Gastrocnemius medialis (tissue), 4 donors: ENCODE measurements at regions not wholly inside any gene's neighbourhood (a gene's known extent, or its start where the extent isn't known, plus 50 kb on each side); places are given as distances from the start of the nearest gene placed in this dataset.

Experiments
- ATAC-seq, 2 donors: fragments of 150-250 bp; one replicate each; pipeline ENCODE4 v1.9.1; 2016
- DNase-seq, 2 donors: peaks; one replicate each; pipeline ENCODE4 v3.0.0-alpha.2; 2019
- H3K27ac ChIP-seq, 4 donors: fragments of 200-600 bp; sonication (generic); 1 replicate in 1 of 4; 2 replicates in 3 of 4; pipeline ENCODE4 v1.5.1; 2016 to 2018; ENCODE audit warnings: mild to moderate bottlenecking in 2 of 4, moderate library complexity in 1 of 4
- H3K27me3 ChIP-seq, 3 donors: fragments of 200-600 bp; sonication (generic) in 2 of 3; 1 replicate in 1 of 3; 2 replicates in 2 of 3; pipeline versions ENCODE4 v1.5.1 to v1.6.0; 2016 to 2019; ENCODE audit warnings: mild to moderate bottlenecking in 1 of 3, moderate library complexity in 1 of 3
- H3K36me3 ChIP-seq, 2 donors: fragments of 200-600 bp; sonication (generic) in 1 of 2; one replicate each; pipeline ENCODE4 v1.5.1; 2017 to 2018
- H3K4me1 ChIP-seq, 2 donors: fragments of 200-600 bp; sonication (generic) in 1 of 2; one replicate each; pipeline ENCODE4 v1.5.1; 2016 to 2017; ENCODE audit warnings: mild to moderate bottlenecking in 2 of 2
- H3K4me3 ChIP-seq, 4 donors: fragments of 200-600 bp; sonication (generic) in 3 of 4; 1 replicate in 1 of 4; 2 replicates in 3 of 4; pipeline ENCODE4 v1.5.1; 2016 to 2019; ENCODE audit warnings: mild to moderate bottlenecking in 2 of 4
- H3K9me3 ChIP-seq, 3 donors: fragments of 200-600 bp; sonication (generic) in 2 of 3; 1 replicate in 1 of 3; 2 replicates in 2 of 3; pipeline ENCODE4 v1.5.1; 2016 to 2019
- CTCF ChIP-seq, 5 experiments: fragments of 450-650 bp in 3 of 5; fragments of 200-600 bp in 2 of 5; sonication (generic) in 2 of 5; IDR thresholded peaks in 4 of 5; conservative IDR thresholded peaks in 1 of 5; 1 replicate in 4 of 5; 2 replicates in 1 of 5; pipeline ENCODE4 v1.5.1; 2016 to 2019; ENCODE audit warnings: antibody characterized with exemption in 5 of 5, mild to moderate bottlenecking in 3 of 5, moderate library complexity in 3 of 5
- POLR2A ChIP-seq, 2 donors: fragments of 450-650 bp; IDR thresholded peaks; one replicate each; pipeline ENCODE4 v1.6.1; 2017; ENCODE audit warnings: antibody characterized with exemption in 2 of 2, mild to moderate bottlenecking in 2 of 2, moderate library complexity in 2 of 2
- in situ Hi-C, 4 donors: fragments of 200-750 bp; cut with MboI; loops; one replicate each; pipeline versions ENCODE4 v1.15.0 to v1.8.0; 2017; ENCODE audit warnings: low sequenced_read_pairs in 4 of 4
- intact Hi-C: fragments of 100-400 bp; cut with DNase I; formaldehyde crosslinking; loops from one replicate; pipeline ENCODE4 v1.15.1; 2023; ENCODE audit warnings: low total_unique reads

- TF ChIP-seq CTCF (IDR thresholded peaks at IDR 0.05 in 4 of 5, conservative IDR thresholded peaks at IDR 0.05 in 1 of 5) = peak in 3 of 5 experiments; percentile 46 to 57 (median 53)
- no peak for TF ChIP-seq POLR2A (IDR thresholded peaks at IDR 0.05)
- intact Hi-C loops (loop anchor here (5.0 kb wide), 1 partner anchor 358 kb away; no protein-coding TSS in a partner anchor), in situ Hi-C loops (no loop called here)
- no peak for DNase-seq
- H3K36me3 ChIP-seq = no peaks in the 10 kb centered on the region
- H3K4me1 ChIP-seq = no peaks in the 10 kb centered on the region
- no peak overlapping the region for H3K27ac ChIP-seq
- no peak overlapping the region for H3K4me3 ChIP-seq
- no peaks in the 10 kb centered on the region for H3K27me3 ChIP-seq
- ATAC-seq = no peak
- H3K9me3 ChIP-seq = no peaks in the 10 kb centered on the region
Observed at GRCh38 chr1:78839704-78840277, 166.7 kb downstream of the ADGRL4 start.
